HUDEP-2 (cell line): ENCODE measurements at regions not wholly inside any gene's neighbourhood (a gene's known extent, or its start where the extent isn't known, plus 50 kb on each side); places are given as distances from the start of the nearest gene placed in this dataset.

Source experiments
- DNase-seq, 76 experiments: peaks; one replicate each; lab custom pipeline; 2025; ENCODE audit not compliant: unreplicated experiment in 76 of 76; lab: John Stamatoyannopoulos, UW

- no peak for DNase-seq
These were observed 2189.8 kb upstream of the PCDH20 start for GRCh38 chr13:63605403-63605802.

- DNase-seq: no peak
These were observed 2180.2 kb upstream of the PCDH20 start for GRCh38 chr13:63595811-63596210.

- no peak for DNase-seq
These were observed 2170.8 kb upstream of the PCDH20 start for GRCh38 chr13:63586467-63586866.

GRCh38 chr13:63578796-63579195 is 2163.1 kb upstream of the PCDH20 start:
- no peak for DNase-seq

GRCh38 chr13:63567031-63567430 is 2151.4 kb upstream of the PCDH20 start:
- no peak for DNase-seq

GRCh38 chr13:63554157-63554556 is 2138.5 kb upstream of the PCDH20 start:
- DNase-seq: no peak

GRCh38 chr13:63551731-63552130 is 2136.1 kb upstream of the PCDH20 start:
- DNase-seq: no peak

- no peak for DNase-seq
These were observed 2130.9 kb upstream of the PCDH20 start for GRCh38 chr13:63546524-63546923.

GRCh38 chr13:63542770-63543169 is 2127.1 kb upstream of the PCDH20 start:
- no peak for DNase-seq

- no peak for DNase-seq
These were observed 2125.7 kb upstream of the PCDH20 start for GRCh38 chr13:63541336-63541735.

GRCh38 chr13:63540061-63540460 is 2124.4 kb upstream of the PCDH20 start:
- DNase-seq: no peak

- no peak for DNase-seq
These were observed 2101.7 kb upstream of the PCDH20 start for GRCh38 chr13:63517371-63517770.

- DNase-seq: no peak
These were observed 2100.5 kb upstream of the PCDH20 start for GRCh38 chr13:63516124-63516523.

- no peak for DNase-seq
These were observed 2099.2 kb upstream of the PCDH20 start for GRCh38 chr13:63514886-63515285.

GRCh38 chr13:63512095-63512494 is 2096.4 kb upstream of the PCDH20 start:
- DNase-seq: no peak

- no peak for DNase-seq
These were observed 2086.1 kb upstream of the PCDH20 start for GRCh38 chr13:63501702-63502101.

- DNase-seq: no peak
These were observed 2082.0 kb upstream of the PCDH20 start for GRCh38 chr13:63497601-63498000.

GRCh38 chr13:63492604-63493003 is 2077.0 kb upstream of the PCDH20 start:
- no peak for DNase-seq

GRCh38 chr13:63490149-63490548 is 2074.5 kb upstream of the PCDH20 start:
- no peak for DNase-seq

GRCh38 chr13:63481334-63481733 is 2065.7 kb upstream of the PCDH20 start:
- DNase-seq: peak in 1 of 76 experiments; percentile 15

GRCh38 chr13:63472711-63473110 is 2057.1 kb upstream of the PCDH20 start:
- DNase-seq: no peak

- DNase-seq: no peak
These were observed 2048.3 kb upstream of the PCDH20 start for GRCh38 chr13:63463782-63464610.
